ENCODE measurements at regions not wholly inside any gene's neighbourhood (a gene's known extent, or its start where the extent isn't known, plus 50 kb on each side); places are given as distances from the start of the nearest gene placed in this dataset.

DNA sequence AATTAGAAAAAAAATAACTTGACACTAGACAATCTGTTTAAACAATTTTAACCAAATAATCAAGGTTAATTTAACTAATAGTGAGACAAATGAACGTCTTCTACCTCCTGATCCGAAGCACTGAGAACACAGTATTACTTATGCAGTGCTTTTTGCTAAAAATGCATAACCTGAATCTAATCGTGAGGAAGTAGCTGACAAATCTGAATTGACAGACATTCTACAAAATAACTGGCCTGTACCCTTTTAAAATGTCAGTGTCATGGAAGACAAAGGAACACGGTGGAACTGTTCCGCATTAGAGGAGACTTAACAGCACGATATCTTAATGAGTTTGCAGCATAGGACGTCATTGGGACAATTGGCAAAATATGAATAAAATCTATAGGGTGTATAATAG lies 631.2 kb upstream of the ZFP42 start (continued):
- no peak for TF ChIP-seq ELK1 (IDR thresholded peaks at IDR 0.05; ENCODE audit: borderline replicate concordance, low read depth, low read length)
- no peak for TF ChIP-seq BHLHE40 (IDR thresholded peaks at IDR 0.05; ENCODE audit: low read depth, low read length)

- in situ Hi-C loops (cut with MboI; ENCODE audit: low sequenced_read_pairs) (no loop called here), dilution Hi-C loops (cut with HindIII; ENCODE audit: low sequenced_read_pairs, unreplicated experiment) (no loop called here), intact Hi-C loops (cut with micrococcal nuclease) (no loop called here)
- H4K91ac ChIP-seq (ENCODE audit: insufficient read depth, low read depth, low read length): no peak overlapping the region
- no peaks in the 10 kb centered on the region for H3K9me3 ChIP-seq (ENCODE audit: control insufficient read depth, insufficient read depth, low read length)
- no peak overlapping the region for H3K27ac ChIP-seq (ENCODE audit: insufficient read depth, low read length)
- no peak overlapping the region for H3K23ac ChIP-seq (ENCODE audit: low read depth, low read length)
- 0 out of 2 replicates have a peak, but pooled peaks cover 5% of the 10 kb centered on the region for H3K9me1 ChIP-seq (ENCODE audit: insufficient read depth, low read length)
- BruUV-seq (replicated peaks): no TSS peak
- H3K36me3 ChIP-seq (ENCODE audit: control insufficient read depth, insufficient read depth, low read length): no peaks in the 10 kb centered on the region
- H3K79me1 ChIP-seq (ENCODE audit: low read depth in 1 of 2, low read length in 2 of 2): no peaks in the 10 kb centered on the region
- ChIA-PET CTCF (no interaction called here), POLR2A (ENCODE audit: unreplicated experiment) (no interaction called here)
- H2AK5ac ChIP-seq (ENCODE audit: low read depth, low read length): no peak overlapping the region
- no peak overlapping the region for H2AK9ac ChIP-seq (replicated peaks; ENCODE audit: low read depth, low read length, poor library complexity)
- DNase-seq: no peak
- H4K5ac ChIP-seq (ENCODE audit: low read depth, low read length): no peak overlapping the region
- no peak overlapping the region for H3K18ac ChIP-seq (ENCODE audit: low read depth, low read length)
- H2BK20ac ChIP-seq (ENCODE audit: low read depth, low read length): no peak overlapping the region
- WGBS, 2 experiments (ENCODE audit: extremely low coverage in 2 of 2, insufficient read length in 1 of 2): no CpG with 5 or more reads among the region's 7 CpGs
- H3K4ac ChIP-seq (ENCODE audit: low read depth, low read length): no peak overlapping the region
- H4K8ac ChIP-seq (ENCODE audit: low read depth in 2 of 2, low read length in 2 of 2): no peak overlapping the region
- no peak for ATAC-seq (ENCODE audit: low read depth)
- no peaks in the 10 kb centered on the region for H3K27me3 ChIP-seq (ENCODE audit: control insufficient read depth, insufficient read depth, low read length)
- no peaks in the 10 kb centered on the region for H4K20me1 ChIP-seq (ENCODE audit: insufficient read depth, low read length)
- no peak overlapping the region for H3K56ac ChIP-seq (ENCODE audit: extremely low read depth, insufficient read depth, low read length)
- H2AFZ ChIP-seq (replicated peaks; ENCODE audit: low read length, poor library complexity): no peak overlapping the region
- no peak overlapping the region for H3K9ac ChIP-seq (ENCODE audit: low read depth, low read length)
- no peak overlapping the region for H2BK15ac ChIP-seq (ENCODE audit: low read depth, low read length)
- no peaks in the 10 kb centered on the region for H3K4me1 ChIP-seq (ENCODE audit: control insufficient read depth, insufficient read depth, low read length)
- no peak for TF ChIP-seq CEBPB (IDR thresholded peaks at IDR 0.05; ENCODE audit: low read depth, low read length)
- no peak for TF ChIP-seq CTCF (conservative IDR thresholded peaks at IDR 0.05; ENCODE audit: low read depth, low read length)
- no peak for TF ChIP-seq BHLHE40 (IDR thresholded peaks at IDR 0.05; ENCODE audit: low read depth, low read length)
- no peak for TF ChIP-seq MXI1 (IDR thresholded peaks at IDR 0.05; ENCODE audit: borderline replicate concordance, low read depth, low read length)
- TF ChIP-seq RCOR1 (IDR thresholded peaks at IDR 0.05; ENCODE audit: insufficient replicate concordance, low read length): no peak
- no peak for TF ChIP-seq MAFK (IDR thresholded peaks at IDR 0.05; ENCODE audit: low read depth, low read length)
- no peak for TF ChIP-seq NFE2L2 (IDR thresholded peaks at IDR 0.05; ENCODE audit: low read depth, low read length)
- no peak for TF ChIP-seq CHD1 (IDR thresholded peaks at IDR 0.05; ENCODE audit: low read depth, low read length)
- no peak overlapping the region for H3K4me3 ChIP-seq (ENCODE audit: insufficient read depth, low read depth, low read length)
- no peak overlapping the region for H3K14ac ChIP-seq (replicated peaks; ENCODE audit: low read depth, low read length)
- H2BK5ac ChIP-seq (ENCODE audit: low read depth, low read length, poor library complexity, severe bottlenecking): no peak overlapping the region
- H3K4me2 ChIP-seq (ENCODE audit: low read depth, low read length): no peak overlapping the region
- no peak overlapping the region for H2BK120ac ChIP-seq (ENCODE audit: low read depth, low read length)
Measured at GRCh38 chr4:187364851-187365250, 630.7 kb upstream of the ZFP42 start.
